ENCODE measurements at regions not wholly inside any gene's neighbourhood (a gene's known extent, or its start where the extent isn't known, plus 50 kb on each side); places are given as distances from the start of the nearest gene placed in this dataset.

GRCh38 chr3:76038949-76039348 is 253.6 kb upstream of the ZNF717 start:
- TF ChIP-seq MAX (IDR thresholded peaks at IDR 0.05) (no peak), YY1 (IDR thresholded peaks at IDR 0.05; ENCODE audit: low read depth) (no peak), USF1 (IDR thresholded peaks at IDR 0.05) (no peak), RAD21 (IDR thresholded peaks at IDR 0.05; ENCODE audit: low read depth) (no peak), TAF1 (IDR thresholded peaks at IDR 0.05; ENCODE audit: low read depth) (no peak)
